SK-N-MC (cell line): ENCODE measurements at regions not wholly inside any gene's neighbourhood (a gene's known extent, or its start where the extent isn't known, plus 50 kb on each side); places are given as distances from the start of the nearest gene placed in this dataset.

Experiments used
- DNase-seq: peaks from one replicate; pipeline ENCODE4 v3.0.0-alpha.2; 2011; ENCODE audit warnings: low read depth, low spot score
- H3K27ac ChIP-seq: fragments of 200-600 bp; sonication (generic); 2 replicates; pipeline ENCODE4 v1.5.1; 2016; ENCODE audit warnings: mixed run types
- H3K36me3 ChIP-seq: fragments of 200-600 bp; sonication (generic); 2 replicates; pipeline ENCODE4 v1.6.1; 2017; ENCODE audit warnings: antibody characterized with exemption, low read length, mixed read lengths; ENCODE audit not compliant: insufficient read depth
- H3K4me3 ChIP-seq: fragments of 200-600 bp; sonication (generic); 2 replicates; pipeline ENCODE4 v1.5.1; 2016
- H3K9ac ChIP-seq: fragments of 200-600 bp; sonication (generic); 2 replicates; pipeline ENCODE4 v1.8.0; 2017; ENCODE audit warnings: mixed run types, mixed read lengths; ENCODE audit not compliant: insufficient read length
- H3K9me3 ChIP-seq: fragments of 200-600 bp; sonication (generic); 2 replicates; pipeline ENCODE4 v1.6.1; 2017; ENCODE audit warnings: low read depth, mild to moderate bottlenecking, antibody characterized with exemption, low read length, moderate library complexity, mixed read lengths
- EZH2 ChIP-seq: fragments of 200-600 bp; sonication (generic); IDR thresholded peaks from one replicate; pipeline ENCODE4 v1.6.1; 2017; ENCODE audit warnings: antibody characterized with exemption
- FOXP2 ChIP-seq: optimal IDR thresholded peaks from 2 replicates; pipeline ENCODE3; 2011; ENCODE audit warnings: mild to moderate bottlenecking, moderate library complexity; ENCODE audit not compliant: insufficient read depth; ENCODE audit errors: extremely low read length, control extremely low read depth
- POLR2AphosphoS5 ChIP-seq: IDR thresholded peaks from 2 replicates; pipeline ENCODE4 v1.6.1; 2012; ENCODE audit warnings: mild to moderate bottlenecking, low read depth, low read length, borderline replicate concordance

DNA sequence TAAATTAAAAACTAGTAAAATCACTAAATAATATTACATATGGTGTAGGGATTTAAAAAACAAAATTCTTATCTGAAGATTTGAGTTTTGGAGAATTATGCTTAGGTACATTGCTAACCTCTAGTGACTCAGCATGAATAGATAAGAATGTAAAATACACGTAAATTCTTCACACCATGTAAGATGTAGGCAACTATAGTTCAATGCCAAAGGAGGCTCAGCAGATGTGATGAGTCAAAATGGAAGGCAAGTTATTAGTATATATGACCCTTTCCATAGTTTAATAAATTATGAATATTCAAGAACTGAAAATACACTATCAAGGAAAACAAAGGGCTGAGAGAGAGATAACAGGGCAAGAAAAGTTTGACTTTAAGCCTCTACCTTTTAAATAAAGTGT lies 79.0 kb downstream of the MRPS30 start:
- DNase-seq = no peak
- Histone ChIP-seq H3K9ac (no peak overlapping the region), H3K36me3 (no peaks in the 10 kb centered on the region), H3K9me3 (no peaks in the 10 kb centered on the region), H3K4me3 (no peak overlapping the region), H3K27ac (no peak overlapping the region)
- TF ChIP-seq EZH2 (no peak), FOXP2 (no peak), POLR2AphosphoS5 (no peak)

GRCh38 chr5:44888435-44888834 lies 79.7 kb downstream of the MRPS30 start:
- Histone ChIP-seq H3K27ac (no peak overlapping the region), H3K4me3 (no peak overlapping the region), H3K36me3 (no peaks in the 10 kb centered on the region), H3K9ac (no peak overlapping the region), H3K9me3 (no peaks in the 10 kb centered on the region)
- DNase-seq = no peak
- no peak for TF ChIP-seq EZH2
- TF ChIP-seq POLR2AphosphoS5 = no peak
- TF ChIP-seq FOXP2 = no peak

GRCh38 chr5:44891116-44891515 lies 82.4 kb downstream of the MRPS30 start:
- TF ChIP-seq EZH2 (no peak), POLR2AphosphoS5 (no peak), FOXP2 (no peak)
- Histone ChIP-seq H3K27ac (no peak overlapping the region), H3K9me3 (no peaks in the 10 kb centered on the region), H3K36me3 (no peaks in the 10 kb centered on the region), H3K4me3 (no peak overlapping the region), H3K9ac (no peak overlapping the region)
- DNase-seq = no peak

DNA sequence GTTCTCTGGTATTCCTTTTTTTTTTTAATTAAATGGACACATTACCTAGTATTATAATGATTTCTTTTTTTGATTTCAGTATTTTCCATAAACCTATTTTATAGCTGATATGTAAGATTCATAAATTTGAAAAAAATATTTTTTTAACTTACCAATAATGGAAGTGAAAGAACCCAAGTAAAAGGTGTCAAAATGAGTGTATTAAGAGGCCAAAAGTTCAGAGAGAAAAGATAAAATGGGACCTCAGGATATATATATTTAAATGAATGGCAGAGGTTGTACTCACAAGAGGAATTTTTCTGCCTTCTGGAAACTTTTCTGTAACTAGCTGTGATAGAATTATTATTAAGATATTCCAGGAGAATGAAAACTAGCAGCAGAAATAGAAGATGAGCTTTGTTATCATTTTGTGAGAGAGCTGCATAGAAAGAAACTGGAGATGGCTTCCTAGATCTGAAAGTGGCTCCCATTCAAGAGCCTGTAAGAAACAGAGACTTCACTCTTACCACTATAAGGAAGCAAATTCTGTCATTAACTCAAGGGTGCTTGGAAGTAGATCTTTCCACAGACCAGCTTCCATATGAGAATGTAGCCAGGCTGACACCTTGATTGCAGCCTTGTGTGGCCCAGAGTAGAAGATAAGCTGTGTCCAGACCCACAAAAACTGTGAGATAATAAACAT lies 91.7 kb downstream of the MRPS30 start:
- H3K9ac ChIP-seq = no peak overlapping the region
- no peak overlapping the region for H3K4me3 ChIP-seq
- TF ChIP-seq POLR2AphosphoS5 (no peak), EZH2 (no peak), FOXP2 (no peak)
- no peaks in the 10 kb centered on the region for H3K36me3 ChIP-seq
- no peak for DNase-seq
- no peaks in the 10 kb centered on the region for H3K9me3 ChIP-seq
- H3K27ac ChIP-seq = no peak overlapping the region

DNA sequence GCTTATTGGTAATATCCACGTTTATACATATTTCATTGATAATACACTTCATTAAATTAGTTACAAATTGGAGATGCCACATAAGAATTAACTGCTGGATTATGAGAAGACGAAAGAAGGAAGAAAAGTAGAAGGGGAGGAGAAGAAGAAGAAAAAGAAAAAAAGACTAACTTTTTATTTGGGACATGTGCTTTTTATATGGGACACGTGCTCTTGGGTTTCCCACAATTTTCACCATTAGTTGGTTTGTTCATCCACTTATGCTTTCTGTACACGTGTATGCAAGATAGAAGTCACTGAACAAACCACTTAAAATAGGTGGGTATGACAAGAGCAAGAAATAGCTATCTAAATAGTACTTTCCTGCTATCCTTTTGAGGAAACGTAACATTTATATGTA lies 98.6 kb downstream of the MRPS30 start:
- Histone ChIP-seq H3K4me3 (no peak overlapping the region), H3K27ac (no peak overlapping the region), H3K9me3 (no peaks in the 10 kb centered on the region), H3K9ac (no peak overlapping the region), H3K36me3 (no peaks in the 10 kb centered on the region)
- DNase-seq = no peak
- TF ChIP-seq FOXP2 (no peak), POLR2AphosphoS5 (no peak), EZH2 (no peak)

DNA sequence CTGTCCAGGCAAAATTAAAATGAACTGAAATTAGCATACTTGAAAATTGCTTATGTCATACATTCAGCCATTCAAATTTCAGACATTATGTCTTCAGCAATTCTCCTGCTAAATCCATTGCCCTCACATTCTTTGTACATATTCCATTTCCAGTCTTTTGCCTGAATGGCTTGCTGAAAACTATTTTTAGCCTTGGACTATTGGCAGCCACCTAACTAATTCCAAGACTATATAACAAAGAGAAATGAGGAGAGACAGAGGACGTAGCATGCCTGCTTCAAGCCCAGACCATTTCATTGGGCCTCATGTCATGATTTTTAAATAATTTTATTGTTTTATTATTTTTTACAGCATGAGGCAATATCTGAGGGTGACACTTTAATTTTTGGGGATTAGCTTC lies 100.3 kb downstream of the MRPS30 start:
- Histone ChIP-seq H3K9ac (no peak overlapping the region), H3K36me3 (no peaks in the 10 kb centered on the region), H3K27ac (no peak overlapping the region), H3K9me3 (no peaks in the 10 kb centered on the region), H3K4me3 (no peak overlapping the region)
- no peak for DNase-seq
- TF ChIP-seq EZH2 = no peak
- no peak for TF ChIP-seq FOXP2
- no peak for TF ChIP-seq POLR2AphosphoS5

GRCh38 chr5:44911501-44911900 lies 102.8 kb downstream of the MRPS30 start:
- Histone ChIP-seq H3K9ac (no peak overlapping the region), H3K27ac (no peak overlapping the region)
- TF ChIP-seq POLR2AphosphoS5 = no peak
- no peak for TF ChIP-seq EZH2
- no peak for TF ChIP-seq FOXP2

DNA sequence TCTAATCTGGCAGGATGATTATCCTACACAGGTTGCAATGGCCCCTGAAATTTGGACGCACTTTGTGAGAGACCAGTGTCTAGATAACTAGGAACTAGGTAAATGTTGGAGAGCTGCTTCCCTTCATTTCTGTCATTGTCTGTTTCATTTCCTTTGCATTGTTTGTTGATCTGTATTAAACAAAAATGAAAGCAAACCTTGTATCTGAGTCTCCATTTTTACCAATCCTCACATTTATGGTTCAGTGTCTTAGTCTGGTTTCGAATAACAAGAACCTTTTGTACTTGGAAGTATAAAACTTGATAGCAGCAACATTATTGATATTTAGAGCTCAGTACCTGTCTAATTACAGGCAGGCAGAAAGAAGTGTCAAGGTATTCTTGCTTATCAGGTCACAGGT lies 105.5 kb downstream of the MRPS30 start:
- Histone ChIP-seq H3K9me3 (no peaks in the 10 kb centered on the region), H3K36me3 (no peaks in the 10 kb centered on the region), H3K9ac (no peak overlapping the region), H3K27ac (no peak overlapping the region), H3K4me3 (no peak overlapping the region)
- DNase-seq = no peak
- no peak for TF ChIP-seq EZH2
- TF ChIP-seq POLR2AphosphoS5 = no peak
- TF ChIP-seq FOXP2 = no peak

More at GRCh38 chr5:44911501-44911900, 102.8 kb downstream of the MRPS30 start:
- Histone ChIP-seq H3K4me3 (no peak overlapping the region), H3K36me3 (no peaks in the 10 kb centered on the region), H3K9me3 (no peaks in the 10 kb centered on the region)
- DNase-seq = no peak

GRCh38 chr5:44919560-44919959 lies 110.8 kb downstream of the MRPS30 start:
- Histone ChIP-seq H3K4me3 (no peak overlapping the region), H3K9ac (no peak overlapping the region), H3K36me3 (no peaks in the 10 kb centered on the region), H3K27ac (no peak overlapping the region), H3K9me3 (no peaks in the 10 kb centered on the region)
- TF ChIP-seq EZH2 = no peak
- no peak for TF ChIP-seq FOXP2
- TF ChIP-seq POLR2AphosphoS5 = no peak
- no peak for DNase-seq
